GM18520 (cell line): ENCODE measurements at regions not wholly inside any gene's neighbourhood (a gene's known extent, or its start where the extent isn't known, plus 50 kb on each side); places are given as distances from the start of the nearest gene placed in this dataset.

Experiments
- ATAC-seq: cut with Tn5 transposase; IDR thresholded peaks from one replicate; pipeline ENCODE4 v1.9.1; 2021; ENCODE audit not compliant: unreplicated experiment

GRCh38 chr6:77181749-77182148 is 281.5 kb downstream of the HTR1B start:
- ATAC-seq, result no peak

- no peak for ATAC-seq
These were observed 283.0 kb downstream of the HTR1B start for GRCh38 chr6:77180326-77180725.

DNA sequence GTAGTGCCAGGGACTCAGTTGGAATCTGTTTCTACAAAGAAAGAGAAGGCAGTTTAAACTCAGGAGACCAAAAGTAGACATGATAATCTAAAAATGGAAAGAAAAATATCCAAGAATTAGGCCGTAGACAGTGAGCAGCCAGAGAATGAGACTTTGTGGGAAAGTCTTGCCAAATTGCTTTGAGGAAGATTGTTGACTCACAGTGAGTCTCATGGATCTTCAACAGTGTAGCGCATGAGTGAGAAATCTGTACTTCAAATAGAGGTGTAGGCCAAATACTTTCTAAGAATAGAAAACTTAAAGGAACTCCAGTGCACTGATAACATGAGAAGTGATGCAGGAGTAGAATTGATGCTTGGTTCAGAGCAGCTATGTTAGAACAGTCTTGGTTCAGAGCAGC is 284.5 kb downstream of the HTR1B start:
- ATAC-seq, result no peak

DNA sequence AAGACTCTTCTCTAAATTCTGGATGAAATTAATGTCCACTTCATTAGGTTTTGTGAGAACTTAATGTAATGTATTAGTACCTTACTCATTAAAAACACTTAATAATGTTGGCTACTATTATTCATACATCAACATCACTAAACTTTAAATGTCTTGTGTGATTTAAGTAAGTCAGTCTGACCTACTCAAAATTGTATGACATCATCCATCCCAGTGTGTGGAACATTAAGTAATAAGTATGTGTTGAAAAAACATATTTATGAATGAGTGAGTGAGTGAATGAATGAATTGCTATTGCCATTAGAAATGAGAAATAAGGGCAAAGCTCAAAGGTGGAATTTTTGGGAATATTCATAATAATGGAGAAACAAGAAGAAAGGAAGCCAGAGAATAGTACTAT is 285.8 kb downstream of the HTR1B start:
- no peak for ATAC-seq

DNA sequence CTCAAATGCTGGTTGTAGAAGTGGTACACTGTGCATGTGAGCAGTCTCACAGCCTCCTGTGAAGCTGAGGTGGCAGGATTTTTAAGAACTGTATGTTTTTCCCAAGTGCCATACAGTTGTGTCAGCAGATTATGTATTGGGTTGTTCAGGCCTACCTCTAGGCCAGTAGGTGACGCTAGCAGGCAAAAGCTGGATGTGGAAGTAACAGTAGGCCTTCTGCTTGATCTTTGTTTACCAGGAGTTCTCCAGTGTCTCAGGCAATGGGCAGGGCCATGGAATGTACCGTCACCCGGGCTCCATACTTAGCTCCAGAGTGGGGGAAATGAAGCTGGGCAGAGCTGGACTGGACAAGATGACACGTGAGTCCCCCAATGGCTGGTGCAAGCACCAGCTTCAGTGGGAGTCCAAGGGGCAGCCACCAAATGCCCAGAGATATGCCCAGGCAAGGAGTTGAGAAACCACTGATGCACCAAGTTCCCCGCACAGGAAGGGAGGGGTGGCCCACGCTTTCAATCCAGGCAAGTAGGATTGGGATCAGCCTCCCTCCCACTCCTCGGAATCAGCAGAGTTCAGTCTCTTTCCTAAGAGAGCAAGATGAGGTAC is 289.7 kb downstream of the HTR1B start:
- no peak for ATAC-seq

DNA sequence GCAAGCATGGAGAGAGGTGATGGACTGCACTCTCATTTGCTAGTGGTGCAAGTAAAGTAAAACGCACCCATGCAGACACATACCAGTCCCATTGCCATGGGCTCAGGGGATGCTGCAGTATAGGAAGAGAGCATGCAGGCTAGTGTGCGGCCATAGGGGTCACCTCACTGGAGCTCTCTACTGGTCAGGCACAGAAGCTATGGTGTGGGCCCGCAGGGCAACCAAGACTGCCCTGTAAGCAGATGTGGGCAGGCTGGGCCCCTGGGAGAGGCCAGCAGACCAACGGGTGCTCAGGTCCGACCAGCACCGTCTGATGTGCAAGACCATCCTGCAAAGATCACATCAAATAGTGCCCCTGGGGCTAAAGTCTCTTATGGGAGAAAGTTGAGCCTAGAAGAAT is 290.7 kb downstream of the HTR1B start:
- ATAC-seq, result no peak

GRCh38 chr6:77159730-77160129 is 303.6 kb downstream of the HTR1B start:
- no peak for ATAC-seq

- no peak for ATAC-seq
These were observed 312.1 kb downstream of the HTR1B start for GRCh38 chr6:77151241-77151640.

DNA sequence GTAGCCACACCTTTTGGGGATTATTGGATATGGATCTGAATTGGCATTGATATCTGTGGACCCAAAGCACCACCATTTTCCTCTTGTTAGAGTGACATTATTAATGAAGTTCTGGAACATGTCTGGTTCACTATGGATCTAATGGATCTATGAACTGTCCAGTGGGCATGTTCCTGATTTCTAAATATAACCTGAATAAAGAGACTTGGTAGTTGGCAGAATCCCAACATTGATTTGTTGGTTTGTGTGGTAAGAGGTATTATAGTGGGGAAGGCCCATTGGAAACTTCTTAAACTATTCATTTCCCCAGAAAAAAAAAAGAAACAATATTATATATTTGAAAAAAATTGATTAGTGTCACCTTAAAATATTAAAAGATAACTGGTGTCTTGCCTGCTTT is 312.6 kb downstream of the HTR1B start:
- ATAC-seq, result no peak

GRCh38 chr6:77145244-77145643 is 318.0 kb downstream of the HTR1B start:
- no peak for ATAC-seq

DNA sequence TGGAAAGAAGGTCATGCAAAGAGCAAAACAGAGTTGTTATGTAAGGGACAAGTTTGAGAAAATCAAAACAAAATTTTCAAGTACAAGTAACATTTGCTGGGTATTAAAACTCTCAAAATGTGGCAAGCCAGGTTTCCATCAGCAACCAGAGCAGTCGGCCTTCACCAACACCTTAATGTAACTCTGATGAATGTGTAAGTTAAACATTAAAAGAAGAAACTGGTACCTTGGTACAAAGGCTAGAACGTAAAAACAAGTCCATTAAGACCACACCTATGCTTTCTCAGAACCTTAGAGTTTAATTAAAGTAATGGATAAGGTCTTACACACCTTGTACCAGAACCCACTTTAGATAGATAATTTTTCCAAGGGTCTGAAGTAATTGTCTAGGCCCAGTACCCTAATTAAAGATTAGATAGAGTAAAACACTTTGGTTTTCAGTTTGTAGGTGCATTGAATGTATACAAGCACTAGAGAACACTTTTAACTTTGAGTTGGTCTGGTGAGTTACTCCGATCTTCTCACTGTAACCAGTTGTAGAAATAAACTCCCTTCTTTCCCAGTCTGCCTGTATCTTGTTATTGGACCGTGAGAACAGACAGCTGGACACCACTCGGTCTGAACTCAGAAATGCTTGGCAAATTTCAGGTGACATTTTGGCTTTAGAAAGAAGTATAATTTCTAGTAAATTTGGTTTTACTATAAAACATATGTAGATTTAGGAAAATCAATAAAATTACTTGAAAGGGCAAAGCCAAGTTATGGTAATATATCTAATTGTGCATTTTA is 319.4 kb downstream of the HTR1B start:
- no peak for ATAC-seq

GRCh38 chr6:77136086-77136485 is 327.2 kb downstream of the HTR1B start:
- ATAC-seq, result no peak

- ATAC-seq, result no peak
These were observed 330.3 kb downstream of the HTR1B start for GRCh38 chr6:77133031-77133430.

DNA sequence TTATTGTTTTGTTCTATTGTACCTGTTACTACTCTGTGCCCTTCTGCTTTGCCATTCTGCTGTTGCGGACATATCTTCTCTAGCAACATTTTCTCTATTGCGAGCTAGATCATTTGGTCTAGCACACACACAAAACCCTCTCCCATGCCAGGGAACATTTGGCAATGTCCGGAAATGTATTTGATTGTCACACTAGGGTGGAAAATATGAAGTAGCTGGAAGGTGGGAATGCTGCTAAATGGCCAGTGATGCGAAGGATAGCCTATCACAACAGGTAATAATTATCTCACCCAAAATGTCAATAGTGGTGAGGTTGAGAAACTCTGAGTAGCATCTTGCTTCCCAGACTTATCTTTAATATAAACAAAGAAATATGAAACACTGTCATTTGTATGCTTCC is 331.9 kb downstream of the HTR1B start:
- no peak for ATAC-seq

- no peak for ATAC-seq
These were observed 338.7 kb downstream of the HTR1B start for GRCh38 chr6:77124604-77125003.

GRCh38 chr6:77123527-77123926 is 339.8 kb downstream of the HTR1B start:
- no peak for ATAC-seq

- peak; percentile 82 for ATAC-seq
These were observed 356.3 kb downstream of the HTR1B start for GRCh38 chr6:77106992-77107391.

DNA sequence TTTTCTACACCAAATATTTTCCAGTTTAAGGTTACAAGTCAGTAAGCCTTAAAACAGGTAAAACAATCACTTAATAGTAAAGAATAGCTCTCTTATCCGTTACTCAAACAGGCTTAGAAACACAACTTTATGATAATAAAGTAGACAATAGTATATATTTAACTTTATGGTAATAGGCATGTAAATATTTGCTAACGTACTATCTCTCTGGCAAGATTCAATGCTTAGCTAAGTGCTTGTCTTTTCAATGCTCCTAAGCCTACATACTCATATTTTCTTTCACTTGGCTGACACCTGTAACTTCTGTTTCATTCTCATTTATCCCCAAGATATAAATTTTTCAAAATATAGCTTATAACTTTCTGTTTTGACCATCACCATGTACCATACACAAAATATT is 358.2 kb downstream of the HTR1B start:
- no peak for ATAC-seq

GRCh38 chr6:77097940-77098339 is 365.4 kb downstream of the HTR1B start:
- ATAC-seq, result no peak

- ATAC-seq, result no peak
These were observed 367.2 kb downstream of the HTR1B start for GRCh38 chr6:77095936-77096627.

GRCh38 chr6:77094821-77095220 is 368.5 kb downstream of the HTR1B start:
- no peak for ATAC-seq

GRCh38 chr6:77092971-77093370 is 370.3 kb downstream of the HTR1B start:
- no peak for ATAC-seq
